ENCODE measurements at regions not wholly inside any gene's neighbourhood (a gene's known extent, or its start where the extent isn't known, plus 50 kb on each side); places are given as distances from the start of the nearest gene placed in this dataset.

DNA sequence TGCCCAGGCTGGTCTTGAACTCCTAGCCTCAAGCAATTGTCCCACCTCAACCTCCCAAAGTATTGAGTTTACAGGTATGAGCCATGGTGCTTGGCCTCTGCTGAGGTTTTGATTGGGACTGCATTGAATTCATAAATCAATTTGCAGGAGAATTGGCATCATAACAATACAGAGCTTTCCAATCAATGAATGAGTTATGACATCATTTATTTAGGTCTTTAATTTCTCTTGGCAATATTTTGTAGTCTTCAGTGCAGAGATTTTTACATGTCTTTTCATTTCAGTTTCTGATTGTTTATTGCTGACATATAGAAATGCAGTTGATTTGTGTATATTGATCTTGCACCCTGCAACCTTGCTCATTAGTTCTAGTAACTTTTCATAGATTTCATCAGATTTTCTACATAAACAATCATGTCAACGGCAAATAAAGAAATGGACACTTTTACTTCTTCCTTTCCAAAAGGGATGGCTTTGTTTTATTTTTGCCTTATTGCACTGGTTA lies 119.9 kb downstream of the TFCP2L1 start:
- Histone ChIP-seq H3K9ac (ENCODE audit: low read length) (no peak overlapping the region), H3K36me3 (ENCODE audit: insufficient read depth, low read length) (no peaks in the 10 kb centered on the region)

More for the DNA sequence above, 119.9 kb downstream of the TFCP2L1 start:
- Histone ChIP-seq H4K20me1 (ENCODE audit: insufficient read depth) (no peaks in the 10 kb centered on the region), H3K4me3 (ENCODE audit: low read length) (no peak overlapping the region), H3K27ac (ENCODE audit: low read length) (no peak overlapping the region), H3K9me3 (ENCODE audit: low read length) (peaks cover 4% of the 10 kb centered on the region), H3K79me2 (replicated peaks; ENCODE audit: insufficient read depth, low read length) (no peaks in the 10 kb centered on the region), H3K4me2 (ENCODE audit: low read length) (no peak overlapping the region), H3K9me2 (ENCODE audit: insufficient read depth, low read length) (no peaks in the 10 kb centered on the region), H2AFZ (ENCODE audit: low read depth, low read length) (no peak overlapping the region), H3F3A (ENCODE audit: insufficient read depth, low read length, poor library complexity, severe bottlenecking) (no peaks in the 10 kb centered on the region), H3K27me3 (ENCODE audit: insufficient read depth, low read depth, low read length) (no peaks in the 10 kb centered on the region)
- TF ChIP-seq MXI1 (conservative IDR thresholded peaks at IDR 0.05; ENCODE audit: poor library complexity, severe bottlenecking): no peak
- no peak for TF ChIP-seq RAD21 (conservative IDR thresholded peaks at IDR 0.05)
- TF ChIP-seq, protein P1, sequence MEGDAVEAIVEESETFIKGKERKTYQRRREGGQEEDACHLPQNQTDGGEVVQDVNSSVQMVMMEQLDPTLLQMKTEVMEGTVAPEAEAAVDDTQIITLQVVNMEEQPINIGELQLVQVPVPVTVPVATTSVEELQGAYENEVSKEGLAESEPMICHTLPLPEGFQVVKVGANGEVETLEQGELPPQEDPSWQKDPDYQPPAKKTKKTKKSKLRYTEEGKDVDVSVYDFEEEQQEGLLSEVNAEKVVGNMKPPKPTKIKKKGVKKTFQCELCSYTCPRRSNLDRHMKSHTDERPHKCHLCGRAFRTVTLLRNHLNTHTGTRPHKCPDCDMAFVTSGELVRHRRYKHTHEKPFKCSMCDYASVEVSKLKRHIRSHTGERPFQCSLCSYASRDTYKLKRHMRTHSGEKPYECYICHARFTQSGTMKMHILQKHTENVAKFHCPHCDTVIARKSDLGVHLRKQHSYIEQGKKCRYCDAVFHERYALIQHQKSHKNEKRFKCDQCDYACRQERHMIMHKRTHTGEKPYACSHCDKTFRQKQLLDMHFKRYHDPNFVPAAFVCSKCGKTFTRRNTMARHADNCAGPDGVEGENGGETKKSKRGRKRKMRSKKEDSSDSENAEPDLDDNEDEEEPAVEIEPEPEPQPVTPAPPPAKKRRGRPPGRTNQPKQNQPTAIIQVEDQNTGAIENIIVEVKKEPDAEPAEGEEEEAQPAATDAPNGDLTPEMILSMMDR (IDR thresholded peaks at IDR 0.05; ENCODE audit: poor library complexity, severe bottlenecking): no peak
- TF ChIP-seq, protein P2, sequence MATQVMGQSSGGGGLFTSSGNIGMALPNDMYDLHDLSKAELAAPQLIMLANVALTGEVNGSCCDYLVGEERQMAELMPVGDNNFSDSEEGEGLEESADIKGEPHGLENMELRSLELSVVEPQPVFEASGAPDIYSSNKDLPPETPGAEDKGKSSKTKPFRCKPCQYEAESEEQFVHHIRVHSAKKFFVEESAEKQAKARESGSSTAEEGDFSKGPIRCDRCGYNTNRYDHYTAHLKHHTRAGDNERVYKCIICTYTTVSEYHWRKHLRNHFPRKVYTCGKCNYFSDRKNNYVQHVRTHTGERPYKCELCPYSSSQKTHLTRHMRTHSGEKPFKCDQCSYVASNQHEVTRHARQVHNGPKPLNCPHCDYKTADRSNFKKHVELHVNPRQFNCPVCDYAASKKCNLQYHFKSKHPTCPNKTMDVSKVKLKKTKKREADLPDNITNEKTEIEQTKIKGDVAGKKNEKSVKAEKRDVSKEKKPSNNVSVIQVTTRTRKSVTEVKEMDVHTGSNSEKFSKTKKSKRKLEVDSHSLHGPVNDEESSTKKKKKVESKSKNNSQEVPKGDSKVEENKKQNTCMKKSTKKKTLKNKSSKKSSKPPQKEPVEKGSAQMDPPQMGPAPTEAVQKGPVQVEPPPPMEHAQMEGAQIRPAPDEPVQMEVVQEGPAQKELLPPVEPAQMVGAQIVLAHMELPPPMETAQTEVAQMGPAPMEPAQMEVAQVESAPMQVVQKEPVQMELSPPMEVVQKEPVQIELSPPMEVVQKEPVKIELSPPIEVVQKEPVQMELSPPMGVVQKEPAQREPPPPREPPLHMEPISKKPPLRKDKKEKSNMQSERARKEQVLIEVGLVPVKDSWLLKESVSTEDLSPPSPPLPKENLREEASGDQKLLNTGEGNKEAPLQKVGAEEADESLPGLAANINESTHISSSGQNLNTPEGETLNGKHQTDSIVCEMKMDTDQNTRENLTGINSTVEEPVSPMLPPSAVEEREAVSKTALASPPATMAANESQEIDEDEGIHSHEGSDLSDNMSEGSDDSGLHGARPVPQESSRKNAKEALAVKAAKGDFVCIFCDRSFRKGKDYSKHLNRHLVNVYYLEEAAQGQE (IDR thresholded peaks at IDR 0.05; ENCODE audit: borderline replicate concordance): no peak
- TF ChIP-seq POLR2AphosphoS5 (IDR thresholded peaks at IDR 0.05): no peak
- TF ChIP-seq SMC3 (conservative IDR thresholded peaks at IDR 0.05; ENCODE audit: poor library complexity): no peak

Small RNA genes in the stretch of these regions (small RNA-seq; reads per million reads assigned to genes)
- gene RF00019: 0 to 1.2 (median 0) reads per million in 3 experiments

Data from neural cell (in vitro differentiated cells).